MM.1S (cell line): ENCODE measurements at regions not wholly inside any gene's neighbourhood (a gene's known extent, or its start where the extent isn't known, plus 50 kb on each side); places are given as distances from the start of the nearest gene placed in this dataset.

Experiments used
- DNase-seq: peaks from one replicate; pipeline ENCODE4 v3.0.0-alpha.2; 2015
- H2AFZ ChIP-seq: fragments of 300-600 bp; sonication (generic); 2 replicates; pipeline ENCODE4 v1.6.0; 2016; ENCODE audit warnings: antibody characterized with exemption, low read length
- H3F3A ChIP-seq: fragments of 300-600 bp; sonication (generic); 2 replicates; pipeline ENCODE4 v1.6.1; 2016; ENCODE audit warnings: mild to moderate bottlenecking, antibody characterized with exemption, low read length, moderate library complexity, mixed read lengths; ENCODE audit not compliant: insufficient read depth
- H3K27ac ChIP-seq: fragments of 300-600 bp; sonication (generic); 2 replicates; pipeline ENCODE4 v1.5.1; 2016; ENCODE audit warnings: mild to moderate bottlenecking, low read length
- H3K27me3 ChIP-seq: fragments of 300-600 bp; sonication (generic); replicated peaks from 2 replicates; pipeline ENCODE4 v1.6.0; 2016; ENCODE audit warnings: low read length; ENCODE audit not compliant: insufficient read depth
- H3K36me3 ChIP-seq: fragments of 300-600 bp; sonication (generic); replicated peaks from 2 replicates; pipeline ENCODE4 v1.6.1; 2016; ENCODE audit warnings: mild to moderate bottlenecking, low read length, mixed read lengths; ENCODE audit not compliant: insufficient read depth
- H3K4me1 ChIP-seq: fragments of 300-600 bp; sonication (generic); 2 replicates; pipeline ENCODE4 v1.6.1; 2016; ENCODE audit warnings: low read length, mixed read lengths
- H3K4me2 ChIP-seq: fragments of 300-600 bp; sonication (generic); 2 replicates; pipeline ENCODE4 v1.6.0; 2016; ENCODE audit warnings: low read depth, low read length
- H3K4me3 ChIP-seq: fragments of 300-600 bp; sonication (generic); 2 replicates; pipeline ENCODE4 v1.5.1; 2016; ENCODE audit warnings: low read length, mixed read lengths
- H3K79me2 ChIP-seq: fragments of 300-600 bp; sonication (generic); 2 replicates; pipeline ENCODE4 v1.6.1; 2016; ENCODE audit warnings: mixed run types, low read length, mixed read lengths
- H3K9ac ChIP-seq: fragments of 300-600 bp; sonication (generic); 2 replicates; pipeline ENCODE4 v1.6.1; 2016; ENCODE audit warnings: low read length, mixed read lengths
- H3K9me2 ChIP-seq: fragments of 300-600 bp; sonication (generic); replicated peaks from 2 replicates; pipeline ENCODE4 v1.6.1; 2016; ENCODE audit warnings: mild to moderate bottlenecking, low read length, mixed read lengths; ENCODE audit not compliant: insufficient read depth
- H3K9me3 ChIP-seq: fragments of 300-600 bp; sonication (generic); replicated peaks from 2 replicates; pipeline ENCODE4 v1.6.1; 2016; ENCODE audit warnings: mild to moderate bottlenecking, low read length, mixed read lengths; ENCODE audit not compliant: insufficient read depth
- H4K20me1 ChIP-seq: fragments of 300-600 bp; sonication (generic); 2 replicates; pipeline ENCODE4 v1.6.1; 2016; ENCODE audit warnings: mild to moderate bottlenecking, low read length, moderate library complexity, mixed read lengths; ENCODE audit not compliant: insufficient read depth
- EZH2 ChIP-seq: fragments of 300-600 bp; sonication (generic); optimal IDR thresholded peaks from 2 replicates; pipeline ENCODE3; 2017; ENCODE audit warnings: low read depth, mild to moderate bottlenecking, antibody characterized with exemption, low read length, mixed read lengths
- EZH2phosphoT487 ChIP-seq: fragments of 300-600 bp; sonication (generic); IDR thresholded peaks from 2 replicates; pipeline ENCODE4 v1.6.1; 2018; ENCODE audit warnings: antibody characterized with exemption, low read length
- TF ChIP-seq, protein P1 (sequence below): fragments of 300-600 bp; sonication (generic); IDR thresholded peaks from 2 replicates; pipeline ENCODE4 v1.5.1; 2016; ENCODE audit warnings: antibody characterized with exemption, low read length, mixed read lengths

DNA sequence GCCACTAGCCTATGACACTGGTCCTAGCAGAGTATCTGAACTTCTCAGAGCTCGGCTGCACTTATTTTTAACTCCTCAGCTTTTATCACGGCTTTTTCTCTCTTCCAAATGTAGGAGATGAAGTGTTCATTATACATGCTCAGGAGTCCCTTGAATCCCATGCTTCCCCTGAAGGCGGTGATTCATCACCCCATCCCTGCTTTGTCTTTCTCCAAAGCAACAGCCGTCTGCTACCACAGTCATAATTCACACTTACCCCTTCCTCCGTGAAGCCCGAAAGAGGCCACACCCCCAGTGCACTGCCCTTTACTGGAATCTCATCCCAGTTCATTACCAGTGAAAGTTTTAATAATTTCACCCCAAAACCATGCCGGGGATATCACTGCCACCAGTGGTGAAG is 301.5 kb upstream of the SHH start:
- no peak for DNase-seq
- Histone ChIP-seq H3K4me1 (no peaks in the 10 kb centered on the region), H3F3A (no peaks in the 10 kb centered on the region), H3K27ac (no peak overlapping the region), H3K9me3 (no peaks in the 10 kb centered on the region), H4K20me1 (no peaks in the 10 kb centered on the region), H3K9me2 (no peaks in the 10 kb centered on the region), H3K36me3 (no peaks in the 10 kb centered on the region), H3K79me2 (no peaks in the 10 kb centered on the region), H3K4me3 (no peak overlapping the region), H3K9ac (no peak overlapping the region), H3K4me2 (no peak overlapping the region), H2AFZ (no peak overlapping the region), H3K27me3 (peaks cover 29% of the 10 kb centered on the region)
- TF ChIP-seq, protein P1, sequence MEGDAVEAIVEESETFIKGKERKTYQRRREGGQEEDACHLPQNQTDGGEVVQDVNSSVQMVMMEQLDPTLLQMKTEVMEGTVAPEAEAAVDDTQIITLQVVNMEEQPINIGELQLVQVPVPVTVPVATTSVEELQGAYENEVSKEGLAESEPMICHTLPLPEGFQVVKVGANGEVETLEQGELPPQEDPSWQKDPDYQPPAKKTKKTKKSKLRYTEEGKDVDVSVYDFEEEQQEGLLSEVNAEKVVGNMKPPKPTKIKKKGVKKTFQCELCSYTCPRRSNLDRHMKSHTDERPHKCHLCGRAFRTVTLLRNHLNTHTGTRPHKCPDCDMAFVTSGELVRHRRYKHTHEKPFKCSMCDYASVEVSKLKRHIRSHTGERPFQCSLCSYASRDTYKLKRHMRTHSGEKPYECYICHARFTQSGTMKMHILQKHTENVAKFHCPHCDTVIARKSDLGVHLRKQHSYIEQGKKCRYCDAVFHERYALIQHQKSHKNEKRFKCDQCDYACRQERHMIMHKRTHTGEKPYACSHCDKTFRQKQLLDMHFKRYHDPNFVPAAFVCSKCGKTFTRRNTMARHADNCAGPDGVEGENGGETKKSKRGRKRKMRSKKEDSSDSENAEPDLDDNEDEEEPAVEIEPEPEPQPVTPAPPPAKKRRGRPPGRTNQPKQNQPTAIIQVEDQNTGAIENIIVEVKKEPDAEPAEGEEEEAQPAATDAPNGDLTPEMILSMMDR, result no peak
- TF ChIP-seq EZH2phosphoT487 (no peak), EZH2 (no peak)

DNA sequence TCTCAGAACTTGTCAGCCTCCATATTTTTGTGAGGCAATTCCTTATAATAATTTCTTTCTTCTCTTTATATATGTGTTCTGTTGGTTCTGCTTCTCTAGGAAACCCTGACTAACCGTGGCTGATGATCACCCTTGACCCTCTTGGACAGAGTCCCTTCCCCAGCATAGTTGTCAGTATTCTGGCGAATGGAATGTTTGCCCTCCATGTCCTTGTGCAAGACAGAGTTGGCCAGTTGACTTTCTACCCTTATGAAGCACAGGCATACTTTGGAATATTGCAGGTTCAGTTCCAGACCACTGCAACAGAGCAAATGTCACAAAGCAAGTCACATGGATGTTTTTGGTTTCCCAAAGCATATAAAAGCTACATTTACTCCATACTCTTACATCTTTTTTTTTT is 297.7 kb upstream of the SHH start:
- Histone ChIP-seq H3K9ac (no peak overlapping the region), H4K20me1 (no peaks in the 10 kb centered on the region), H3K9me3 (no peaks in the 10 kb centered on the region), H3K27me3 (peaks cover 34% of the 10 kb centered on the region; the same call in 1 of the 2 replicates), H3K9me2 (no peaks in the 10 kb centered on the region), H3K27ac (no peak overlapping the region), H3K36me3 (no peaks in the 10 kb centered on the region), H3K4me3 (no peak overlapping the region), H3K79me2 (no peaks in the 10 kb centered on the region), H3K4me2 (no peak overlapping the region), H2AFZ (no peak overlapping the region), H3K4me1 (no peaks in the 10 kb centered on the region), H3F3A (no peaks in the 10 kb centered on the region)
- TF ChIP-seq EZH2 (no peak), EZH2phosphoT487 (no peak)
- DNase-seq, result no peak

DNA sequence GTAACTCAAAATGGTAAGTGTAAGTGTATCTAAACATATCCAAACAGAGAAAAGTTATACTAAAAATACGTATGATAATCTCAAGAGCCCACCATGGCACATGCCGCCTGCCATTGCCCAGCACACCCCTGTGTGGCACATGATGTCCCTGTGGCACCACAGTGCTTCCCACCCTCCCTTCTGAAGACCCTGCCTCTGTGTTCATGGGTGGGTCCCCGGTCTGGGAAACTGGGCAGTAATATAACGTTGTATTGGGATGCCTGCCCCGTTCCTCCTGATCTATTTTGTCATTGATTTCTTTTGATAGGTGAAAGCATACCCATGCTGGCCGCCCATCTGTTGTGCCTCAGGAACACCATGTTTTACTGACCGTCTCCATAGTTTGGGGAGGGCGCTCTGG is 296.8 kb upstream of the SHH start:
- Histone ChIP-seq H3K4me2 (no peak overlapping the region), H3K4me3 (no peak overlapping the region), H3K9me2 (no peaks in the 10 kb centered on the region), H3K27me3 (peaks cover 42% of the 10 kb centered on the region; the same call in 1 of the 2 replicates), H3K36me3 (no peaks in the 10 kb centered on the region), H3K4me1 (no peaks in the 10 kb centered on the region), H3K9ac (no peak overlapping the region), H3K27ac (no peak overlapping the region), H4K20me1 (no peaks in the 10 kb centered on the region), H2AFZ (no peak overlapping the region), H3K9me3 (no peaks in the 10 kb centered on the region), H3F3A (no peaks in the 10 kb centered on the region), H3K79me2 (no peaks in the 10 kb centered on the region)
- no peak for DNase-seq
- no peak for TF ChIP-seq EZH2
- TF ChIP-seq EZH2phosphoT487, result no peak
- TF ChIP-seq, protein P1, result no peak

DNA sequence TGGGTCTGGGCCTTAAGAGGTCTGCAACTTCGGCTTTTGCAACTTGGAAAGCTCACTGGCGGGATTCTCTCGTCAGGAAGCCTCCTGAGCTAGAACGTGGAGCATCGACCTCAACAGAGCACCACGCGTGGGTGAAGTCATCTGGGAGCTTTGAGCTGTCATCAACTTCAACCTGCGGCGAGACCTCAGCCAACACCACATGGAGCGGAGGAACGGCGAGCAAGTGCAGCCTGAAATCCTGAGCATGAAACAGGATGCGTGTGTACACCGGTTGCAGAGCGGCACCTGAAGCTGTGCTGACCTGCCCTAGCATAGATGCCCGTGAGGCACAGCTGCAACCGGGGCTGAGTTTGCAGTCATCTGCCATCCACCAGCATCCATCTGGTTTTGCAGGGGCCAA is 295.7 kb upstream of the SHH start:
- DNase-seq, result no peak
- TF ChIP-seq, protein P1, result no peak
- TF ChIP-seq EZH2 (no peak), EZH2phosphoT487 (no peak)
- H3K4me2 ChIP-seq, result no peak overlapping the region
- H3K4me3 ChIP-seq, result no peak overlapping the region
- no peaks in the 10 kb centered on the region for H4K20me1 ChIP-seq
- no peaks in the 10 kb centered on the region for H3K36me3 ChIP-seq
- H3K4me1 ChIP-seq, result no peaks in the 10 kb centered on the region
- no peaks in the 10 kb centered on the region for H3K9me2 ChIP-seq
- H3K27me3 ChIP-seq, result peaks cover 48% of the 10 kb centered on the region; the same call in 1 of the 2 replicates
- no peaks in the 10 kb centered on the region for H3K79me2 ChIP-seq
- H2AFZ ChIP-seq, result no peak overlapping the region
- no peak overlapping the region for H3K9ac ChIP-seq
- no peaks in the 10 kb centered on the region for H3F3A ChIP-seq
- H3K9me3 ChIP-seq, result no peaks in the 10 kb centered on the region
- no peak overlapping the region for H3K27ac ChIP-seq
